ENCODE measurements at regions not wholly inside any gene's neighbourhood (a gene's known extent, or its start where the extent isn't known, plus 50 kb on each side); places are given as distances from the start of the nearest gene placed in this dataset.
"Not testable (repeated sequence)": the region's sequence is repeated elsewhere in the genome, so short reads cannot be mapped to it uniquely, and the experiment has no call there.

- DNase-seq (ENCODE audit: low spot score), result no peak
These were observed 480.5 kb upstream of the CBLB start for GRCh38 chr3:106349191-106349881.

- no peak for DNase-seq (ENCODE audit: low spot score)
These were observed 487.1 kb upstream of the CBLB start for GRCh38 chr3:106355873-106356272.

GRCh38 chr3:106359692-106360091 is 490.9 kb upstream of the CBLB start:
- no peak for DNase-seq (ENCODE audit: low spot score)

GRCh38 chr3:106360901-106361300 is 492.1 kb upstream of the CBLB start:
- DNase-seq (ENCODE audit: low spot score), result not testable (repeated sequence)

- no peak for DNase-seq (ENCODE audit: low spot score)
These were observed 495.7 kb upstream of the CBLB start for GRCh38 chr3:106364477-106364876.

- DNase-seq (ENCODE audit: low spot score), result no peak
These were observed 496.4 kb upstream of the CBLB start for GRCh38 chr3:106365061-106365691.

GRCh38 chr3:106366352-106366751 is 497.5 kb upstream of the CBLB start:
- DNase-seq (ENCODE audit: low spot score), result no peak

- no peak for DNase-seq (ENCODE audit: low spot score)
These were observed 498.7 kb upstream of the CBLB start for GRCh38 chr3:106367496-106367895.

GRCh38 chr3:106371221-106371970 is 502.6 kb upstream of the CBLB start:
- DNase-seq (ENCODE audit: low spot score), result no peak

- DNase-seq (ENCODE audit: low spot score), result no peak
These were observed 503.4 kb upstream of the CBLB start for GRCh38 chr3:106371971-106372805.

GRCh38 chr3:106372806-106373190 is 504.0 kb upstream of the CBLB start:
- no peak for DNase-seq (ENCODE audit: low spot score)

- no peak for DNase-seq (ENCODE audit: low spot score)
These were observed 507.3 kb upstream of the CBLB start for GRCh38 chr3:106376016-106376570.

- DNase-seq (ENCODE audit: low spot score), result no peak
These were observed 510.5 kb upstream of the CBLB start for GRCh38 chr3:106379251-106379750.

GRCh38 chr3:106380232-106380631 is 511.4 kb upstream of the CBLB start:
- no peak for DNase-seq (ENCODE audit: low spot score)

GRCh38 chr3:106381286-106381938 is 512.6 kb upstream of the CBLB start:
- no peak for DNase-seq (ENCODE audit: low spot score)

- no peak for DNase-seq (ENCODE audit: low spot score)
These were observed 513.1 kb upstream of the CBLB start for GRCh38 chr3:106381939-106382335.

GRCh38 chr3:106386050-106386449 is 517.2 kb upstream of the CBLB start:
- DNase-seq (ENCODE audit: low spot score), result no peak

- DNase-seq (ENCODE audit: low spot score), result no peak
These were observed 524.1 kb upstream of the CBLB start for GRCh38 chr3:106392915-106393314.

- no peak for DNase-seq (ENCODE audit: low spot score)
These were observed 528.2 kb upstream of the CBLB start for GRCh38 chr3:106397006-106397405.

- no peak for DNase-seq (ENCODE audit: low spot score)
These were observed 530.2 kb upstream of the CBLB start for GRCh38 chr3:106398891-106399600.

- no peak for DNase-seq (ENCODE audit: low spot score)
These were observed 530.9 kb upstream of the CBLB start for GRCh38 chr3:106399761-106400160.

All from HuH-7.5 (cell line).